Stimulated activated CD4-positive, alpha-beta T cell treated with anti-CD3 and anti-CD28 coated beads, Interleukin-12 subunit alpha, Interleukin-12 subunit beta, amount 100 ng/mL, for 24 hours (primary cell): ENCODE measurements at regions not wholly inside any gene's neighbourhood (a gene's known extent, or its start where the extent isn't known, plus 50 kb on each side); places are given as distances from the start of the nearest gene placed in this dataset.
"Not testable (repeated sequence)": the region's sequence is repeated elsewhere in the genome, so short reads cannot be mapped to it uniquely, and the experiment has no call there.

Experiments
- DNase-seq, 2 experiments: peaks; one replicate each; pipeline ENCODE4 v3.0.0-alpha.2; 2020; ENCODE audit warnings: low read depth in 2 of 2

DNA sequence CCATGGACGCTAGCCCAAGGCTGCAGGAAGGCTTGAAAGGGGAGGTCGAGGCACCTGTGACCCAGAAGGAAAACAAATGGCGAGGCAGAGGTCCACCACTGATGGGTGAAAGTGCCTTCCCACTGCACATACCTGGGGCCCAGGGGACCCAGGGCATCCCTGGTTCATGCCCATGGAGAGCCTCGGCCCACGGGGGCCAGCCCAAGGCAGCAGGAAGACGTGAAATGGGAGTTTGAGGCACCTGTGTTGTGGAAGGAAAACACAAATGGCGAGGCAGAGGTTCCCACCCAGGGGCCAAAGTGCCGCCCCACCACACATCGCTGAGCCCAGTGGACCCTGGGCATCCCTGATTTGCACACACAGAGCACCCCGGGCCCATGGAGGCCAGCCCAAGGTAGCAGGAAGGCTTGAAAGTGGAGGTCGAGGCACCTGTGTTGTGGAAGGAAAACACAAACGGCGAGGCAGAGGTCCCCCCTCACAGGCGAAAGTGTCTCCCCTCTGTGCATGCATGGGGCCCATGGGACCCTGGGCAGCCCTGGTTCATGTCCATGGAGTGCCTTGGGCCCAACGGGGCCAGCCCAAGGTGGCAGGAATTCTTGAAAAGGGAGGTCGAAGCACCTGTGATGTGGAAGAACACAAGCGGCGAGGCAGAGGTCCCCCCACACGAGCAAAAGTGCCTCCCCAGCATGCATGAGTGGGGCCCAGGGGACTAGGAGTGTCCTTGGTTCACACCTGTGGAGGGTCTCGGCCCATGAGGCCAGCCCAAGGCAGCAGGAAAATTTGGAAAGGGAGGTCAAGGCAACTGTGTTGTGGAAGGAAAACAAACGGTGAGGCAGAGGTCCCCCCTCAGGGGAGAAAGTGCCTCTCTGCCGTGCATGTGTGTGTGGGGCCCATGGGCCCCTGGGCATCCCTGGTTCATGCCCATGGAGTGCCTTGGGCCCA, 383.3 kb downstream of the ALG10 start:
- no peak for DNase-seq

- no peak for DNase-seq
Measured at GRCh38 chr12:34406228-34406995, 384.1 kb downstream of the ALG10 start.

GRCh38 chr12:34406996-34407300, 384.7 kb downstream of the ALG10 start:
- DNase-seq, result no peak

GRCh38 chr12:34407813-34408212, 385.5 kb downstream of the ALG10 start:
- no peak for DNase-seq

DNA sequence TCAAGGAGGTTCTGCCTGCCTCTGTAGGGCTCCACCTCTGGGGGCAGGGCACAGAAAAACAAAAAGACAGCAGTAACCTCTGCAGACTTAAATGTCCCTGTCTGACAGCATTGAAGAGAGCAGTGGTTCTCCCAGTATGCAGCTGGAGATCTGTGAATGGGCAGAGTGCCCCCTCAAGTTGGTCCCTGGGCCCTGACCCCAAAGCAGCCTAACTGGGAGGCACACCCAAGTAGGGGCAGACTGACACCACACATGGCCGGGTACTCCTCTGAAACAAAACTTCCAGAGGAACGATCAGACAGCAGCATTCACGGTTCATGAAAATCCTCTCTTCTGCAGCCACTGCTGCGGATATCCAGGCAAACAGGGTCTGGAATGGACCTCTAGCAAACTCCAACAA, 409.2 kb downstream of the ALG10 start:
- DNase-seq, result not testable (repeated sequence)
